Glomerular visceral epithelial cell (primary cell): ENCODE measurements at regions not wholly inside any gene's neighbourhood (a gene's known extent, or its start where the extent isn't known, plus 50 kb on each side); places are given as distances from the start of the nearest gene placed in this dataset.
"Not testable (repeated sequence)": the region's sequence is repeated elsewhere in the genome, so short reads cannot be mapped to it uniquely, and the experiment has no call there.

ENCODE experiments used
- DNase-seq: peaks from one replicate; pipeline ENCODE4 v3.0.0-alpha.2; 2016; ENCODE audit errors: extremely low spot score

DNA sequence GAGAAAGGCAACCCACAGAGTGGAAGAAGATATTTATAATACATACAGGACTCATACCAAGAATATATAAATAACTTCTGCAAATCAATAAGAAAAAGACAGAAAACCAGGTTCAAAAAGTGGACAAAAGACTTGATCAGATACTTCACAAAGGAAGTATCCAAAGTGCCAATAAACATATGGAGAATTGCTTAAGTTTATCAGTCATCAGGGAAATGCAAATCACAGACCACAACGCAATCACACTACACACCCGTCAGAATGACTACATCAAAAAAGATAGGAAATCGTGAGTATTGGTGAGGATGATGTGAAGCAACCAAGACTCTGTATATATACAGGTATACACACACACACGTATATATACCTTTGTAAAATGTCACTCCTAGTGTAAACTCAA is 180.6 kb downstream of the FAM43A start:
- DNase-seq: no peak

GRCh38 chr3:194867270-194867983 is 181.7 kb downstream of the FAM43A start:
- no peak for DNase-seq

GRCh38 chr3:194868831-194869230 is 183.1 kb downstream of the FAM43A start:
- DNase-seq: no peak

DNA sequence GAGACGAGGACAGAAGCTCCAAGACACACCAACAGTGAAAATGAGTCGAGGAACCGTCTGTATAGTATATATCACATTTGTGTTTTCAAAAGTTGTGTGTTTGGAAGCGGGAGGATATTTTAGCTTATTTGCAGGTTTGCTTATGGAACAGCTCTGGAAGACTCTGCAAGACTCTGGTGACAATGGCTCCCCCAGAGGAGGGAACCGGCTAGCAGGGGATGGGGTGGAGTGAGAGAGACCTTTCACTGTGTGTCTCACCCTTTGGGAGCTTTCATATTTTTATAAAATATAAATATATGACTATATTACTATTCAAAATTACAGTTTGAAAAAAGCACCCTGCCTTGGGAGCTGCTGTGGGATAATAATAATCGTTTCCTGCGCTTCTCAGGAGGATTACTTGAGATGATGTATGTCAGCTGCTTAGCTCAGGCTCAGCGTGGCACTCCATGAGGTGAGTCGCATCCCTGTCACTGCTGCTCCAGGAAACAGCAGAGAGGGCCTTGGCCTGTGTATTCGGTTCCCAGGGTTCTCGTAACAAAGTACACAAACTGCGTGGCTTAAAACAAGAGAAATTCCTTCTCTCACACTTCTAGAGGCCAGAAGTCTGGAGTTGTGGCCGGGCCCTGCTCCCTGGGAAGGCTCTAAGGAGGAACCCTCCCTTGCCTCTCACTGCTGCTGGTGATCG is 183.9 kb downstream of the FAM43A start:
- no peak for DNase-seq

DNA sequence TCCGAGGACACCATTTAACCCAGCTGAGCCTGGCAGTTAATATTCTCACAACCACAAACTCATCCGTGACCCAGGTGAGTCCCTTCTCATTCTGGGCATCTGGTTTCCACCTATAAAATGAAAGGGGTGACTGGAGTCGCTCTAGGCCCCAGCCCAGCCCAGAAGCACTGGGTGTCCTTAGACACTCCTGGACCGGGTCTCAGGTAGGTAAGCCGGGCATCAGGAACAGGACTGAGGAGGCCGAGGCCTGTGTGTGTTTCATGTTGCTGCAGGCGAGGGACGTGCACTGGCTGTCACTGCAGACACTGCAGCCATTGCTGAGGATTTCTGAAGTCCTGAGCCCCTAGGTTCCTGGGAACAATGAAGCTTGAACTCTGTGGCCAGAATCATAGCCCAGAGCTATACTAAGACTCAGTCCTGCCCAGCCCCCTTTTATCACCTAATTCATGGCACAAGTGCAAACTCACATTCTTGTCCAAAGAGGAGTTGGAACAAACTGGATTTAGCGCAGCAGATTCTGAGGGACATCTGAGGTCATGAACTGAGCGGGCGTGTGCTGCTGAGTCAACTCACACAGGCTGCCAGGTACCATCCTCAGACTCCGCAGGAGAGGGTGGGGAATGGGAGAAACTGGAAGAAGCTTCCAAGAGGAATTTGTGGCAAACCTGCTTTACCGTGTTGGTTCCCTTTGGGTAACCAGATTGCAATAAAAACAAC is 184.9 kb downstream of the FAM43A start:
- peak; percentile 14 for DNase-seq

- peak; percentile 67 for DNase-seq
These were observed 185.6 kb downstream of the FAM43A start for GRCh38 chr3:194871143-194871863.

GRCh38 chr3:194871864-194872668 is 186.4 kb downstream of the FAM43A start:
- DNase-seq: peak; percentile 28

GRCh38 chr3:194872669-194872977 is 186.9 kb downstream of the FAM43A start:
- DNase-seq: no peak

DNA sequence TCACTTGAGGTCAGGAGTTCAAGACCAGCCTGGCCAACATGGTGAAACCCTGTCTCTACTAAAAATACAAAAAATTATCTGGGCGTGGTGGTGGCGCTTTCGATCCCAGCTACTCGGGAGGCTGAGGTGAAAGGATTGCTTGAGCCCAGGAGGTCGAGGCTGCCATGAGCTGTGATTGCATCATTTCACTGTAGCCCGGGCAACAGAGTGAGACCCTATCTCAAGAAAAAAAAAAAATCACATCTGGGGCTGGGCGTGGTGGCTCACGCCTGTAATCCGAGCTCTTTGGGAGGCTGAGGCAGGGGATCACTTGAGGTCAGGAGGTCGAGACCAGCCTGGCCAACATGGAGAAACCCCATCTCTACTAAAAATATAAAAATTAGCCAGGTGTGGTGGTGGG is 187.8 kb downstream of the FAM43A start:
- DNase-seq: not testable (repeated sequence)

DNA sequence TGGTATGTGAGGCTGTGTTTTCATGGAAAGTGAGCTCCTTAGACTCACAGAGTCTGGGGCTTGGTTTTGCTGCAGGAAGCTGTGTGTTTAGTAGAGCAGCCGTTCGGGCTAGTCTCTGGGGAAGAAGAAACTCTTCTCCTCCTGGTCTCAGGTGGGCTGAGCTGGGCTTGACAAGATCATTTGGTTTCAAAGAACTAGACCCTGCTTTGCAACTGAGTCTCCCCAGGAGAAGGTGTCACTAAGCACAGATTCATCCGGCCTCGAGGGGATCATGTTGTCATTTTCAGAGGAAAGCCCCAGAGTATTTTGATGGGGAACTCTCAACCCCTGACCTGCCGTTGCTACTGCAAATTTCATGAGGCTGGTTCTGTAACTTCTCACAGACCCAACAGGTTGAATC is 188.5 kb downstream of the FAM43A start:
- no peak for DNase-seq

- no peak for DNase-seq
These were observed 189.1 kb downstream of the FAM43A start for GRCh38 chr3:194874783-194875182.

- no peak for DNase-seq
These were observed 190.1 kb downstream of the FAM43A start for GRCh38 chr3:194875581-194876402.

DNA sequence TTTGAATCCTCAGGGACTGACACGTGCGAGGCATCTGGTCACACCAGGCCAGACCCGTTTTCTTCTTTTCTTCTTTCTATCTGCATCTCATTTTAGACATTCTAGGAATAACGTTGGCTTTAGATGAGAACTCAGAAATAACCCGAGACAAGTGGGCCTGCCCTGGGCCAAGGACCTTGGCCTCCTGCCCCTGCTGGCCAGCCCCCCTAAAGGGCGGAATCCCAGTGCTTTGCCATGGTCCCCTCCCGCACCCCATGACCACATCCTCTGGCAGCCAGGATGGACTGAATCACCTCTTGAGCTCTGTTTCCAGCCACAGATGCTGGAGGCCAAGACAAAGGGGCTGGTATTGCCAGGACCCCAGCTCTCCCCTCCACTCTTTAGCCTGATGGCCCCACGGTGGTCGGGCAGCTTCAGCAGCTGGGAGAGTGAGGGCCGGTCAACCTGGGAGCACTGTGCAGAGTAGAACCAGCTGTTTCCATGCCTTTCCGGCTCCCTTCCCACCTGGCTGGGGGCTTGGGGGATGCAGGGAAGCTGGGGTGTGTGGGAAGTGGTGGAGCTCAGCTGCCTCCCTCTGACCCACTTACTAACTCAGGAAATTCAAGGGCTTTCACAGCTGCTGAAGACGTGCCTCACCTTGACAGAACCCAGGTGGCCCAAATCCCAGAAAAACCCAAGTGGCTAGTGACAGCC is 190.9 kb downstream of the FAM43A start:
- DNase-seq: no peak

- no peak for DNase-seq
These were observed 191.8 kb downstream of the FAM43A start for GRCh38 chr3:194877291-194878119.

DNA sequence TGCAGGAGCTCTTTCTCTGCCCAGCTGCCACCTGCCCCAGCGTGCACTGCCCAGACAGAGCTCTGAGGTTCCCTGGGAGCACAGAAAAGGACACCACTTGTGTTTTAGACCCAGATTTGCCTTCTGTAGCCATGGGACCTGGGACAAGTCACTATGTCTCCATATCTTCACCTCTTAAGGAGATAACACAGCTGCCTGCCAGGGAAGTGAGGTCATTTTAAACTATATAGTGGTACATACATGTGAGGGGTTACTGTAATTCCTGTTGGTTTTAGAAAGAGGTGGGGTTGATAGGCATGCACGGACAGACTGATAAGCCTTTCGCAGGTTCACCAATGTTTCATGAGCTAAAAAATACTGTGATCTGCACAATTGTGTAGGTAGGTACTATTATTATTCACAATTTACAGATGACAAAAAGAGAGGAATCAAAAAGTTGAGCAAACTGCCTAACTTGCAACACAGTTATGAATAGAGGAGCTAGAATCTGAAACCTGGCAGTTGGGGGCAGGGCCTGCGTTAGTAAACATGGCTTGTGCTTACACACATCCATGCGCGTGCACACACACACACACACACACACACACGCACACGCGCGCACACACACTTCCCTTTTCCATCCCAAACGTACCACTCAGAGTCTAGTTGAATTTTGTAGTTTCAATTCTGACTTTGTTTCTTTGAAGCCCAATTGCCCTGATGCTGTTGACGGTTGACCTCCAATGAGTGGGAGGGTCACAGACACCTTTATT is 193.6 kb downstream of the FAM43A start:
- DNase-seq: no peak

GRCh38 chr3:194879991-194880939 is 194.6 kb downstream of the FAM43A start:
- no peak for DNase-seq
